ENCODE measurements at regions not wholly inside any gene's neighbourhood (a gene's known extent, or its start where the extent isn't known, plus 50 kb on each side); places are given as distances from the start of the nearest gene placed in this dataset.
"Not testable (repeated sequence)": the region's sequence is repeated elsewhere in the genome, so short reads cannot be mapped to it uniquely, and the experiment has no call there.

GRCh38 chr5:62771341-62771740, 192.7 kb downstream of the LRRC70 start:
- ATAC-seq (no peak), DNase-seq (no peak)
- Mint-ChIP-seq H3K9me3 (ENCODE audit: low read depth) (no peaks in the 10 kb centered on the region), H3K4me3 (no peak overlapping the region), H3K4me1 (no peaks in the 10 kb centered on the region), H3K27ac (no peak overlapping the region), H3K36me3 (no peaks in the 10 kb centered on the region), H3K27me3 (peaks cover 13% of the 10 kb centered on the region)
- CTCF ChIA-PET: interaction anchor here (1.2 kb wide), 1 partner anchor 311 kb away, joined by 3 read pairs; no protein-coding TSS in a partner anchor

DNA sequence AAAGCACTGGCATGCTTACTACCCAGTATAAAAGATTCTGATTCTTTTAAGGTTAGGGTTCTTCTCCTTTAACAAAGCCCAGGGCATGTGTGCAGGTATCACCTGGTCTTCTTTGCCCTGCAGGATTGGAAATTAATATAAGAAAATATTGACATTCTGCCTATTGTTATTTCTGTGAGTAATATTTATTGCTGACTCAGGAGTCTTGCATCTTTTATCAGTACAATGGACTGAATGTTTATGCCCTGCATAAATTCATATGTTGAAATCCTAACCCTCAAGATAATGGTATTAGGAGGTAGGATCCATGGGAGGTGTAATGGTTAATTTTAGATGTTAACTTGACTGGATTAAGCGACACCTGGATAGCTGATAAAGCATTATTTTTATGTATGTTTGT, 189.0 kb downstream of the LRRC70 start:
- Mint-ChIP-seq H3K4me3 (no peak overlapping the region), H3K36me3 (no peaks in the 10 kb centered on the region), H3K9me3 (ENCODE audit: low read depth) (no peaks in the 10 kb centered on the region), H3K4me1 (no peaks in the 10 kb centered on the region), H3K27me3 (peaks cover 8% of the 10 kb centered on the region), H3K27ac (no peak overlapping the region)
- no peak for ATAC-seq
- no peak for DNase-seq
- CTCF ChIA-PET: no interaction called here

DNA sequence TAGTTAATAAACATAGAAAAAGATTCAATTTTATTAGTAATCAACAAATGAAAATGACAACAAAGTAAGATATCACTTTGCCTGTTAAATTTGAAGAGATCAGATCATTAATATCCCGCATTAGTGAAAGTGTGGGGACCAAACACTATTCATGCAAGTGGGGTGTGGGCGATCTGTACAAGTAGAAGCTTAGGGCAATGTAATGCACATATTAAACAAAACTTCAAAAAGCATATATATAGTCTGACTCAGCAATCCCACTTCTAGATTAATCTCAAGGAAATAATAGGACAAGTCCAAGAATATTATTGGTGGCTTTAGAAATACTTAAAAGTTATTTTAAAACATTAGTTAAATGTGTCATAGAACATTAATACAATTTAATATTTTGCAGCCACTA, 188.5 kb downstream of the LRRC70 start:
- H3K27ac Mint-ChIP-seq: no peak overlapping the region
- DNase-seq (no peak), ATAC-seq (no peak)
- H3K27me3 Mint-ChIP-seq: peaks cover 10% of the 10 kb centered on the region
- no peak overlapping the region for H3K4me3 Mint-ChIP-seq
- CTCF ChIA-PET: no interaction called here
- no peaks in the 10 kb centered on the region for H3K9me3 Mint-ChIP-seq (ENCODE audit: low read depth)
- no peaks in the 10 kb centered on the region for H3K36me3 Mint-ChIP-seq
- no peaks in the 10 kb centered on the region for H3K4me1 Mint-ChIP-seq

GRCh38 chr5:62762503-62762902, 183.9 kb downstream of the LRRC70 start:
- H3K27ac Mint-ChIP-seq: no peak overlapping the region
- H3K36me3 Mint-ChIP-seq: no peaks in the 10 kb centered on the region
- no peak overlapping the region for H3K4me3 Mint-ChIP-seq
- CTCF ChIA-PET: no interaction called here
- no peak for ATAC-seq
- no peaks in the 10 kb centered on the region for H3K4me1 Mint-ChIP-seq
- peaks cover 6% of the 10 kb centered on the region for H3K27me3 Mint-ChIP-seq
- no peaks in the 10 kb centered on the region for H3K9me3 Mint-ChIP-seq (ENCODE audit: low read depth)
- no peak for DNase-seq

- H3K4me3 Mint-ChIP-seq; ATAC-seq; H3K27me3 Mint-ChIP-seq; DNase-seq; H3K36me3 Mint-ChIP-seq; H3K27ac Mint-ChIP-seq; CTCF ChIA-PET; H3K9me3 Mint-ChIP-seq (ENCODE audit: low read depth); H3K4me1 Mint-ChIP-seq: not testable (repeated sequence)
Measured at GRCh38 chr5:62757686-62758085, 179.1 kb downstream of the LRRC70 start.

DNA sequence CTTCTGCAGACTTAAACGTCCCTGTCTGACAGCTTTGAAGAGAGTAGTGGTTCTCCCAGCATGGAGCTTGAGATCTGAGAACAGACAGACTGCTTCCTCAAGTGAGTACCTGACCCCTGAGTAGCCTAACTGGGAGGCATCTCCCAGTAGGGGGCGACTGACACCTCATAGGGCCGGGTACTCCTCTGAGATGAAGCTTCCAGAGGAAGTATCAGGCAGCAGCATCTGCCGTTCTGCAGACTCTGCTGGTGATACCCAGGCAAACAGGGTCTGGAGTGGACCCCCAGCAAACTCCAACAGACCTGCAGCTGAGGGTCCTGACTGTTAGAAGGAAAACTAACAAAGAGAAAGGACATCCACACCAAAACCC, 174.4 kb downstream of the LRRC70 start:
- DNase-seq; H3K36me3 Mint-ChIP-seq; H3K9me3 Mint-ChIP-seq (ENCODE audit: low read depth); CTCF ChIA-PET; H3K27me3 Mint-ChIP-seq; ATAC-seq; H3K27ac Mint-ChIP-seq; H3K4me3 Mint-ChIP-seq; H3K4me1 Mint-ChIP-seq: not testable (repeated sequence)

- DNase-seq; H3K36me3 Mint-ChIP-seq; H3K27ac Mint-ChIP-seq; H3K4me3 Mint-ChIP-seq; H3K4me1 Mint-ChIP-seq; CTCF ChIA-PET; ATAC-seq; H3K9me3 Mint-ChIP-seq (ENCODE audit: low read depth); H3K27me3 Mint-ChIP-seq: not testable (repeated sequence)
Measured at GRCh38 chr5:62752056-62752997, 173.7 kb downstream of the LRRC70 start.

DNA sequence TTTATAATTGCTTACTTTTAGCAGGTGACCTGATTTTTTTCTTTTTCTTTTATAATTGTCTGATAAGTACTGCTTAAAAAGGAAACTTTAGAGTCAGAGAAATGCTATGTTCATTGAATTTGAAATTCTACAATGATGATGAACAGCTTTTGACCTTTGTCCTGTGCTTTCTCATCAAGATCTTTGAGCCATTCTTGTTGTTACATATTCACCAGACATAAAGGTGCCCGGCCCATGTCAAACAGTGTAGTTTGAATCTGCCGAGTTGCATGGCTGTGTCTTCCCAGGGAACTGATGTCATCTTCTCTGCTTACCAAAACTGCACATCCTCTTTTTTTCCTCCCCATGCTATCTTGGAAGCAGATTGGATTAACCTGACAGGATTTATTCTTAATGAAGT, 163.6 kb downstream of the LRRC70 start:
- H3K9me3 Mint-ChIP-seq (ENCODE audit: low read depth): no peaks in the 10 kb centered on the region
- H3K4me3 Mint-ChIP-seq: no peak overlapping the region
- no peak overlapping the region for H3K27ac Mint-ChIP-seq
- ATAC-seq: no peak
- H3K27me3 Mint-ChIP-seq: peaks cover 8% of the 10 kb centered on the region
- H3K4me1 Mint-ChIP-seq: no peaks in the 10 kb centered on the region
- H3K36me3 Mint-ChIP-seq: no peaks in the 10 kb centered on the region
- CTCF ChIA-PET: no interaction called here
- DNase-seq: no peak

DNA sequence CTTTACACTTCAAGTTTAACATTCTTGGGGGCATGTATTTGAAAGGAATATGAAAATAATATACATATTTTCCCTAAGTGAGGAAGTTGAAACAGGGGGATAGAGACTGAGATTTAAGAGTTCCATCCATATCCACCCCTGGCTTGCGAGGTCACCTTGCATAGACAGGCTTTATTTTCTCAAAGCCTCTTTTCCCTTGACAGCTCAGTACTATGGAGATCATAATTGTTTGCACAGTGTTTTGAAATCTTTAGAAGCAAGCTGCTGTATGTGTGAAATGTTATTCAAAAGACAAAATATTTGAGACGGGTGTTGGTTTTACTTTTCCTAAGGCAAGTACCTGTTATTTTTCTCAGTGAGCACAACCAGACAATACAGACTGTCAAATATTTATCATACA, 163.1 kb downstream of the LRRC70 start:
- no peak overlapping the region for H3K27ac Mint-ChIP-seq
- H3K4me1 Mint-ChIP-seq: no peaks in the 10 kb centered on the region
- CTCF ChIA-PET: no interaction called here
- ATAC-seq: no peak
- H3K4me3 Mint-ChIP-seq: no peak overlapping the region
- no peak for DNase-seq
- no peaks in the 10 kb centered on the region for H3K36me3 Mint-ChIP-seq
- H3K27me3 Mint-ChIP-seq: peaks cover 12% of the 10 kb centered on the region
- H3K9me3 Mint-ChIP-seq (ENCODE audit: low read depth): no peaks in the 10 kb centered on the region

DNA sequence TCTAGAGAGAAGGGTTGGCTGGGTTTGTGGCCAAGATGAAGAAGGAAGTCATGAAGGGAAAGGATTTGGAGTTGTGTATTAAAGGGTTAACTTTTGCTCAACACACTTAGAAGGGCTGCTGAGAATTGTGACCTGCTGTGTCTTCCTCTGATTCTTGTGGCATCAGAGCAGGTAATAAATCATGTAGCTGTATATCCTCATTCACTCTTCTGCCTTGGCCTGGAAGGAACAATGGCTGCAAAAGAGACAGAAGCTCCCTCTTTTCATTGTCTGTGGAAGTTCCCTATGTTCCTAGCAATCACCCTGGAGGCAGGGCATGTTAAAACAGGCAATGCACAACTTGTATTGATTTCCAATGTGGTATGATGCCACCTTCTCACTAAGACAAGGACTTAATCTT, 159.1 kb downstream of the LRRC70 start:
- H3K36me3 Mint-ChIP-seq: no peaks in the 10 kb centered on the region
- CTCF ChIA-PET: no interaction called here
- H3K9me3 Mint-ChIP-seq (ENCODE audit: low read depth): peaks cover 2% of the 10 kb centered on the region
- no peak overlapping the region for H3K27ac Mint-ChIP-seq
- H3K27me3 Mint-ChIP-seq: peaks cover 25% of the 10 kb centered on the region
- no peaks in the 10 kb centered on the region for H3K4me1 Mint-ChIP-seq
- no peak overlapping the region for H3K4me3 Mint-ChIP-seq
- DNase-seq: no peak
- ATAC-seq: no peak

DNA sequence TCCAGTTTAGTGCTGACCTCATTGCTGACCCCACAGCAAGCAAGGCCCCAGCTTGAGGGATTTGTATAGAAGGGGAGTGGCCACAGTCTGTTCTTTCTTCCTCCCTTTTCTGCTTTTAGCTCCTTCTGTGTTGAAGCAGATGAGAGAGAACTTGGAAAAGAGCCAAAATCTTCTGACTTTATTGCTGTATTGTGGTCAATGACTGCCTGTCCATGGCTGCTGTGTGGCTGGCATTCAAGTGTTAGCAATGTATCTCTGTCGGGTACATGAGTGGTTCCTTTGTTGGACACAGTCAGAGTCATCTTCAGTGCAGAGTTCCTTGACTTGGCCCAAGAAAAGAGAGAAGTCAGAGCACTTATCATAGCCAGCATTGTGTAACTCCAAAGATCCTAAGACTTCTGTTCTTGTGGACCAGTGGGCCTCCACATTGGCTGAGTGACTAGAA, 154.1 kb downstream of the LRRC70 start:
- H3K27me3 Mint-ChIP-seq: peaks cover 21% of the 10 kb centered on the region
- peaks cover 11% of the 10 kb centered on the region for H3K4me1 Mint-ChIP-seq
- H3K36me3 Mint-ChIP-seq: no peaks in the 10 kb centered on the region
- no peak for ATAC-seq
- H3K4me3 Mint-ChIP-seq: no peak overlapping the region
- H3K27ac Mint-ChIP-seq: no peak overlapping the region
- H3K9me3 Mint-ChIP-seq (ENCODE audit: low read depth): peaks cover 2% of the 10 kb centered on the region
- CTCF ChIA-PET: no interaction called here
- DNase-seq: no peak

- Mint-ChIP-seq H3K36me3 (no peaks in the 10 kb centered on the region), H3K4me3 (no peak overlapping the region), H3K4me1 (peaks cover 11% of the 10 kb centered on the region), H3K9me3 (ENCODE audit: low read depth) (peaks cover under 1% of the 10 kb centered on the region), H3K27me3 (peaks cover 15% of the 10 kb centered on the region), H3K27ac (peak overlapping the region; percentile 17)
- CTCF ChIA-PET: interaction anchor here (1.2 kb wide), 1 partner anchor 271 kb away, joined by 4 read pairs; no protein-coding TSS in a partner anchor
- peak; percentile 54 for DNase-seq
- ATAC-seq: peak; percentile 87
Measured at GRCh38 chr5:62731022-62731421, 152.4 kb downstream of the LRRC70 start.

DNA sequence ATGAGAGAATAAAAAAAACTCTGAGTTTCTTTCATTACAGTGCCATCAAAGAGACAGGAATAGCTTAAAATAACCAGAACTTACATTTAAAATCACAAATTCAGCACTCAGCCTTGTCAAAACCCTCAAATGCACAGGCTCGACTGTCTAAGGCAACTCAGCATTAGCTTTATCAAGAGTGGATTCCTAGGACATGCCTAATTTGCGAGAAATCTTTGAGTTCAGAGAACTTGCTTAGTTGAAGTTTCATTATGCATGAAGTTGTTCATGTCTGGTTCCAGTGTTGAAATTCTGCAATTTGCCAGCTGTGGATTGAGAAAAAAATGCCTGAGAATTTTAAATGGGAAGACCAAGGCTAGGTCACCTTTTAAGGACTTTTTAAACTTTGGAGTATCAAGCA, 151.1 kb downstream of the LRRC70 start:
- no peak for ATAC-seq
- CTCF ChIA-PET: no interaction called here
- Mint-ChIP-seq H3K4me1 (peaks cover 11% of the 10 kb centered on the region), H3K4me3 (no peak overlapping the region), H3K27ac (no peak overlapping the region), H3K9me3 (ENCODE audit: low read depth) (no peaks in the 10 kb centered on the region), H3K27me3 (peaks cover 16% of the 10 kb centered on the region), H3K36me3 (no peaks in the 10 kb centered on the region)
- no peak for DNase-seq

- Mint-ChIP-seq H3K4me1 (peaks cover 11% of the 10 kb centered on the region), H3K4me3 (no peak overlapping the region), H3K9me3 (ENCODE audit: low read depth) (no peaks in the 10 kb centered on the region), H3K27ac (no peak overlapping the region), H3K27me3 (peaks cover 14% of the 10 kb centered on the region), H3K36me3 (no peaks in the 10 kb centered on the region)
- DNase-seq: no peak
- no peak for ATAC-seq
- CTCF ChIA-PET: no interaction called here
Measured at GRCh38 chr5:62727861-62728260, 149.2 kb downstream of the LRRC70 start.
